ENCODE measurements at regions not wholly inside any gene's neighbourhood (a gene's known extent, or its start where the extent isn't known, plus 50 kb on each side); places are given as distances from the start of the nearest gene placed in this dataset.
A peak's percentile ranks its signal among the peaks of the same experiment; 100 is the strongest.

- H3K27ac ChIP-seq (ENCODE audit: extremely low read depth, low read depth, low read length), result no peak overlapping the region
- no peaks in the 10 kb centered on the region for H3K36me3 ChIP-seq (ENCODE audit: control insufficient read depth in 2 of 2, insufficient read depth in 1 of 2, low read length in 2 of 2)
- ChIA-PET CTCF (interaction anchor here (0.7 to 2.7 kb wide), 2 partner anchors 159 to 185 kb away, joined by 3 to 8 read pairs; no protein-coding TSS in a partner anchor), POLR2A (no interaction called here)
- no peak overlapping the region for H3K4me3 ChIP-seq (ENCODE audit: low read depth, low read length)
- H3K4me1 ChIP-seq (ENCODE audit: control insufficient read depth, insufficient read depth, low read length), result peaks cover 11% of the 10 kb centered on the region
- H3K9me3 ChIP-seq (ENCODE audit: control insufficient read depth, insufficient read depth, low read depth, low read length), result no peaks in the 10 kb centered on the region
- TF ChIP-seq ZNF677 (tag by site-specific recombination; IDR thresholded peaks at IDR 0.05) (peak; percentile 72), ZNF366 (tag by site-specific recombination; conservative IDR thresholded peaks at IDR 0.05) (no peak)
Observed at GRCh38 chr3:189457631-189458412, 173.4 kb upstream of the TP63 start.

GRCh38 chr3:189458528-189458927 lies 172.7 kb upstream of the TP63 start:
- Histone ChIP-seq H3K27ac (ENCODE audit: extremely low read depth, low read depth, low read length) (no peak overlapping the region), H3K4me1 (ENCODE audit: control insufficient read depth, insufficient read depth, low read length) (peaks cover 11% of the 10 kb centered on the region)
- no peak for TF ChIP-seq ZNF214 (tag by site-specific recombination; IDR thresholded peaks at IDR 0.05; ENCODE audit: borderline replicate concordance)
- no peak for TF ChIP-seq ZNF112 (tag by site-specific recombination; IDR thresholded peaks at IDR 0.05)
- peak; percentile 85 for TF ChIP-seq ZXDB (tag by site-specific recombination; IDR thresholded peaks at IDR 0.05)
- no peak for TF ChIP-seq ZFP3 (tag by site-specific recombination; IDR thresholded peaks at IDR 0.05; ENCODE audit: low read depth)
- no peak for TF ChIP-seq ZBTB20 (tag by site-specific recombination; IDR thresholded peaks at IDR 0.05)
- TF ChIP-seq ZNF148 (tag by site-specific recombination; IDR thresholded peaks at IDR 0.05; ENCODE audit: borderline replicate concordance), result no peak
- peak; percentile 95 for TF ChIP-seq ZIC2 (tag by site-specific recombination; IDR thresholded peaks at IDR 0.05)
- TF ChIP-seq ZNF560 (tag by site-specific recombination; IDR thresholded peaks at IDR 0.05; ENCODE audit: borderline replicate concordance), result no peak
- no peak for TF ChIP-seq ZNF292 (tag by site-specific recombination; IDR thresholded peaks at IDR 0.05; ENCODE audit: borderline replicate concordance, low read depth)
- TF ChIP-seq ZNF776 (tag by site-specific recombination; IDR thresholded peaks at IDR 0.05; ENCODE audit: borderline replicate concordance), result no peak
- no peak for TF ChIP-seq ZNF624 (tag by site-specific recombination; IDR thresholded peaks at IDR 0.05)
- TF ChIP-seq ZNF670 (tag by site-specific recombination; IDR thresholded peaks at IDR 0.05; ENCODE audit: low read depth), result no peak
- no peak for TF ChIP-seq GLIS2 (tag by site-specific recombination; IDR thresholded peaks at IDR 0.05)
- TF ChIP-seq RBAK (tag by site-specific recombination; IDR thresholded peaks at IDR 0.05), result no peak
- TF ChIP-seq ZNF23 (tag by site-specific recombination; IDR thresholded peaks at IDR 0.05; ENCODE audit: borderline replicate concordance), result no peak
- TF ChIP-seq PATZ1 (tag by site-specific recombination; IDR thresholded peaks at IDR 0.05), result no peak
- TF ChIP-seq ATF2 (tag by site-specific recombination; IDR thresholded peaks at IDR 0.05; ENCODE audit: low read depth), result peak; percentile 34; the same call in 1 of the 2 replicates
- TF ChIP-seq ZNF639 (tag by site-specific recombination; IDR thresholded peaks at IDR 0.05), result peak; percentile 72; the same call in 1 of the 2 replicates
- no peak for TF ChIP-seq ZNF768 (tag by site-specific recombination; IDR thresholded peaks at IDR 0.05)
- TF ChIP-seq ZNF354C (tag by site-specific recombination; IDR thresholded peaks at IDR 0.05; ENCODE audit: borderline replicate concordance, low read depth), result no peak
- no peak for TF ChIP-seq ZFHX2 (tag by site-specific recombination; conservative IDR thresholded peaks at IDR 0.05)
- TF ChIP-seq BCL6B (tag by site-specific recombination; IDR thresholded peaks at IDR 0.05), result no peak
- no peak for TF ChIP-seq ZNF658 (tag by site-specific recombination; IDR thresholded peaks at IDR 0.05)
- TF ChIP-seq ZNF561 (tag by site-specific recombination; IDR thresholded peaks at IDR 0.05; ENCODE audit: borderline replicate concordance), result no peak

More at GRCh38 chr3:189458528-189458927, 172.7 kb upstream of the TP63 start:
- ChIA-PET POLR2A (no interaction called here), CTCF (interaction anchor here (0.7 to 2.7 kb wide), 2 partner anchors 158 to 186 kb away, joined by 3 to 8 read pairs; no protein-coding TSS in a partner anchor)
- H3K36me3 ChIP-seq (ENCODE audit: control insufficient read depth in 2 of 2, insufficient read depth in 1 of 2, low read length in 2 of 2), result no peaks in the 10 kb centered on the region
- H3K9me3 ChIP-seq (ENCODE audit: control insufficient read depth, insufficient read depth, low read depth, low read length), result no peaks in the 10 kb centered on the region
- H3K4me3 ChIP-seq (ENCODE audit: low read depth, low read length), result no peak overlapping the region

All from HEK293 (cell line).